Erythroblast (primary cell): ENCODE measurements at regions not wholly inside any gene's neighbourhood (a gene's known extent, or its start where the extent isn't known, plus 50 kb on each side); places are given as distances from the start of the nearest gene placed in this dataset.
"Not testable (repeated sequence)": the region's sequence is repeated elsewhere in the genome, so short reads cannot be mapped to it uniquely, and the experiment has no call there.

Source experiments
- GATA1 ChIP-seq: IDR thresholded peaks from 2 replicates; pipeline ENCODE4 v1.6.1; 2011; ENCODE audit warnings: low read depth, mild to moderate bottlenecking, control low read depth, low read length, moderate library complexity
- POLR2A ChIP-seq: IDR thresholded peaks from 2 replicates; pipeline ENCODE4 v1.6.1; 2011; ENCODE audit warnings: mild to moderate bottlenecking, low read length

- TF ChIP-seq POLR2A, GATA1: not testable (repeated sequence)
These were observed 465.1 kb upstream of the ZNF337 start for GRCh38 chr20:26161741-26162140.
